Tibial nerve (tissue), 4 donors: ENCODE measurements at regions not wholly inside any gene's neighbourhood (a gene's known extent, or its start where the extent isn't known, plus 50 kb on each side); places are given as distances from the start of the nearest gene placed in this dataset.

Source experiments
- DNase-seq, 2 donors: peaks; one replicate each; pipeline ENCODE4 v3.0.0-alpha.2; 2019; ENCODE audit warnings: low spot score in 2 of 2
- H3K27ac ChIP-seq, 4 donors: fragments of 200-600 bp; sonication (generic) in 3 of 4; one replicate each; pipeline ENCODE4 v1.5.1; 2017 to 2019; ENCODE audit warnings: mild to moderate bottlenecking in 1 of 4
- H3K27me3 ChIP-seq, 2 donors: fragments of 200-600 bp; sonication (generic) in 1 of 2; one replicate each; pipeline versions ENCODE4 v1.5.1 to v1.6.0; 2017 to 2019
- H3K36me3 ChIP-seq, 3 donors: fragments of 200-600 bp; sonication (generic); one replicate each; pipeline ENCODE4 v1.5.1; 2018 to 2019
- H3K4me1 ChIP-seq, 4 donors: fragments of 200-600 bp; sonication (generic) in 3 of 4; one replicate each; pipeline ENCODE4 v1.5.1; 2017 to 2019
- H3K4me3 ChIP-seq, 4 donors: fragments of 200-600 bp; sonication (generic) in 3 of 4; one replicate each; pipeline ENCODE4 v1.5.1; 2017 to 2019; ENCODE audit warnings: mild to moderate bottlenecking in 1 of 4, moderate library complexity in 1 of 4
- H3K9me3 ChIP-seq, 4 donors: fragments of 200-600 bp; sonication (generic) in 3 of 4; one replicate each; pipeline ENCODE4 v1.5.1; 2017 to 2019
- CTCF ChIP-seq, 5 experiments: fragments of 200-600 bp in 3 of 5; fragments of 450-650 bp in 2 of 5; sonication (generic) in 3 of 5; IDR thresholded peaks; one replicate each; pipeline ENCODE4 v1.5.1; 2016 to 2019; ENCODE audit warnings: antibody characterized with exemption in 5 of 5, mild to moderate bottlenecking in 3 of 5, moderate library complexity in 2 of 5
- EP300 ChIP-seq, 2 donors: sonication (generic); formaldehyde crosslinking; IDR thresholded peaks; one replicate each; pipeline ENCODE4 v1.6.1; 2017; ENCODE audit warnings: antibody characterized with exemption in 2 of 2, mild to moderate bottlenecking in 1 of 2
- POLR2A ChIP-seq, 2 donors: fragments of 450-650 bp; IDR thresholded peaks; one replicate each; pipeline ENCODE4 v1.6.1; 2017; ENCODE audit warnings: antibody characterized with exemption in 2 of 2, mild to moderate bottlenecking in 2 of 2, moderate library complexity in 2 of 2
- WGBS, 2 donors: methylation state at CpG; one replicate each; pipeline ENCODE4 v1.1.5; 2018; 5-methylcytosine and 5-hydroxymethylcytosine counted together

DNA sequence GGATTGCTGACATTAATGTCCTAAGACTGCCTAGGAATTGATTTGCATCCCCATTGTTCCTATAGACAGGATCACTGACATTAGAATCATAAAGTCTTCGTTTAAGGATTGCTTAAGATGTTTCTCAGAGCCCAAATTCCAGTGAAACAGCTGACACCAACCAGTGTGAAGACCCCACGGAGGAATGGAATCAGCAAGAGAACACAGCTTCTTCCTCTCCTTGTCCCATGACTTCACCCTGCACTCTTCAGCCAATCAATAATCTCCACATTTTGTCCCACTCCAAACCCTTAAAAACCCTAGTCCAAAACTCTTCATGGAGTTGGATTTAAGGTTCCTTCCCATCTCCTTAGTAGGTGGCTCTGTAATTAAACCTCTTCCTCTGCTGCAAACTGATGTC is 157.0 kb upstream of the NDUFV2 start:
- Histone ChIP-seq H3K9me3 (peaks cover 0 to 8% (median 0%) of the 10 kb centered on the region in 4 donors), H3K4me1 (no peaks in the 10 kb centered on the region), H3K27me3 (no peaks in the 10 kb centered on the region), H3K27ac (no peak overlapping the region), H3K4me3 (no peak overlapping the region), H3K36me3 (no peaks in the 10 kb centered on the region)
- 29 to 30% methylated on average over 2 of the region's 2 CpGs for WGBS, 2 donors
- TF ChIP-seq CTCF (IDR thresholded peaks at IDR 0.05) (no peak), EP300 (IDR thresholded peaks at IDR 0.05) (no peak), POLR2A (IDR thresholded peaks at IDR 0.05) (no peak)
- no peak for DNase-seq

GRCh38 chr18:8946066-8946838 is 156.2 kb upstream of the NDUFV2 start:
- Histone ChIP-seq H3K36me3 (no peaks in the 10 kb centered on the region), H3K9me3 (peaks cover 0 to 8% (median 0%) of the 10 kb centered on the region in 4 donors), H3K4me1 (no peaks in the 10 kb centered on the region), H3K27ac (no peak overlapping the region), H3K4me3 (no peak overlapping the region), H3K27me3 (no peaks in the 10 kb centered on the region)
- DNase-seq: no peak
- no peak for TF ChIP-seq CTCF (IDR thresholded peaks at IDR 0.05)
- TF ChIP-seq POLR2A (IDR thresholded peaks at IDR 0.05): no peak
- no peak for TF ChIP-seq EP300 (IDR thresholded peaks at IDR 0.05)
- 72 to 84% methylated on average over 5 of the region's 5 CpGs for WGBS, 2 donors

GRCh38 chr18:8947566-8947965 is 154.9 kb upstream of the NDUFV2 start:
- H3K27ac ChIP-seq: no peak overlapping the region

DNA sequence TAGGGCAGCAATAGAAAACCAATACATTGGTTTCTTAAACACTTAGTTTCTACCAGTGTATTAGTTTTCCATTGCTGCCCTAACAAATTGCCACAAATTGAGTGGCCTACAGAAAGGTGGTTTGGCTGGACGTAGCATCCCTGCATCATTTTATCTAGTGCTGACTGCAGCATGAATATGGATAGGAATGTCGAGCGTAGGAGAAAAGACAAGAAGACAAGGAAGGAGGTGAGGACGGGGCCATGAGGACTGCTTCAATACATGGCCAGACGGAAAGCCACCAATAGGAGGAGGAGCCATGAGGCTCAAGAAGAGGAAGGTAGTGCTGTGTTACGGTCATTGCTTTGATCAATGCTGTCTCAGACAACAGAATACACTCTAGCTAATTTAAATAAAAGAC is 154.5 kb upstream of the NDUFV2 start:
- no peaks in the 10 kb centered on the region for H3K4me1 ChIP-seq
- 82 to 87% methylated on average over 6 of the region's 6 CpGs for WGBS, 2 donors
- no peak overlapping the region for H3K27ac ChIP-seq
- H3K9me3 ChIP-seq: peaks cover 0 to 9% (median 0%) of the 10 kb centered on the region in 4 donors
- TF ChIP-seq POLR2A (IDR thresholded peaks at IDR 0.05) (no peak), EP300 (IDR thresholded peaks at IDR 0.05) (no peak), CTCF (IDR thresholded peaks at IDR 0.05) (no peak)
- no peak overlapping the region for H3K4me3 ChIP-seq
- DNase-seq: no peak
- no peaks in the 10 kb centered on the region for H3K36me3 ChIP-seq
- H3K27me3 ChIP-seq: no peaks in the 10 kb centered on the region

More at GRCh38 chr18:8947566-8947965, 154.9 kb upstream of the NDUFV2 start:
- Histone ChIP-seq H3K4me1 (no peaks in the 10 kb centered on the region), H3K9me3 (peaks cover 0 to 8% (median 0%) of the 10 kb centered on the region in 4 donors), H3K27me3 (no peaks in the 10 kb centered on the region), H3K4me3 (no peak overlapping the region), H3K36me3 (no peaks in the 10 kb centered on the region)
- 60 to 67% methylated on average over 6 of the region's 6 CpGs for WGBS, 2 donors
- TF ChIP-seq CTCF (IDR thresholded peaks at IDR 0.05): no peak
- no peak for TF ChIP-seq EP300 (IDR thresholded peaks at IDR 0.05)
- TF ChIP-seq POLR2A (IDR thresholded peaks at IDR 0.05): no peak
- DNase-seq: no peak

DNA sequence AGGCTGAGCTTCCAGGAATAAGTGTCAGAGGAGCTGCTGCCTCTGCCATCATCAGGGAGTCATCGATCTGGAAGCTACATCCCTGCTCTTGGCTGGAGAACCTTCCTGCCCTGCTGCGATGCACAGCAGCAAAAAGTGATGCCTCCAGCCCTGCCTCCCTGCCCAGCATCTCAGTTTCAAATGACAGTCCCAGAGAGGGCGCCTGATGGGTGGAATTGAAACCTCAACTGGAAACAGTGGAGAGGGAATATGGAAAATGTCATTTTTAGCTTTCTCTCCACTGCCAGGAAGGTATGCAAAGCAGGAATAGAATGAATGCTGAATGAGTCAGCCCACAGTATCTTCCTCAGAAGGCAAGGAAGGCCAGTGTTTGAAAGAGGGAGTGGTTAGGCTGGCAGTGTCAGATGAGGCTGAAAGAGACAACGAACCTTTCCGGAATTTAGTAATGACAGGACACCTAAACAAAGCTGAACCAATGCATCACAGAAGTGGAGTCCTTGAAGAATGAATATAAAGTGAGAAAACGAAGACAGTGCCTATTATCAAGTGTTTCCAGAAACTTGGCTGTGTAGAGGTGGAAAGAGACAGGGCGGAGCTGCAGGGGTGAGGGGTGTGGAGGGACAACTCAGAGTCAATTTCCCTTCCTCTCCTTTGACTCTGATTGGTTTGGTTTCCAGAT is 153.9 kb upstream of the NDUFV2 start:
- Histone ChIP-seq H3K27me3 (no peaks in the 10 kb centered on the region), H3K9me3 (peaks cover 0 to 15% (median 0%) of the 10 kb centered on the region in 4 donors), H3K4me3 (no peak overlapping the region), H3K27ac (no peak overlapping the region), H3K4me1 (no peaks in the 10 kb centered on the region), H3K36me3 (no peaks in the 10 kb centered on the region)
- TF ChIP-seq EP300 (IDR thresholded peaks at IDR 0.05) (no peak), CTCF (IDR thresholded peaks at IDR 0.05) (no peak), POLR2A (IDR thresholded peaks at IDR 0.05) (no peak)
- WGBS, 2 donors: 62 to 65% methylated on average over 7 of the region's 7 CpGs
- no peak for DNase-seq
